ENCODE measurements at regions not wholly inside any gene's neighbourhood (a gene's known extent, or its start where the extent isn't known, plus 50 kb on each side); places are given as distances from the start of the nearest gene placed in this dataset.

GRCh38 chr6:19424853-19425252 is 412.3 kb upstream of the ID4 start:
- DNase-seq, result no peak

DNA sequence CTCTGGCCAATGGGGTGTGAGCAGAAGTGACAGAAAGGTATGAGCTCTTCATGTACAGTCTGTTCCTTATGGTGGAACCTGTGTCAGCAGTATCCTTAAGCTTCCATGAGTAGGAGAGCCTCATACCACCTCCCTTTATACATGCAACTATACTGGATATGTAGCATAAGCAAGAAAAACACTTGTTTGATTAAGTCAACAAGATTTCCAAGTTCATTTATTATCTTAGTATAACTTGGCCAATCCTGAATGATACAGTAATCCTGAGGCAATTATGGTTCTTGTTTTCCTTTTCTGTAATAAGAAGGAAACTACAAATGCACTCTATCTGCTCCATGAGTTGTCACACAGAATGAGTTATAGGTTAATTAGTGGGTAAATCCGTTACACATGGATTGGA is 409.6 kb upstream of the ID4 start:
- no peak for DNase-seq

GRCh38 chr6:19432966-19433498 is 404.1 kb upstream of the ID4 start:
- DNase-seq, result no peak

- DNase-seq, result no peak
Measured at GRCh38 chr6:19434065-19434464, 403.1 kb upstream of the ID4 start.

DNA sequence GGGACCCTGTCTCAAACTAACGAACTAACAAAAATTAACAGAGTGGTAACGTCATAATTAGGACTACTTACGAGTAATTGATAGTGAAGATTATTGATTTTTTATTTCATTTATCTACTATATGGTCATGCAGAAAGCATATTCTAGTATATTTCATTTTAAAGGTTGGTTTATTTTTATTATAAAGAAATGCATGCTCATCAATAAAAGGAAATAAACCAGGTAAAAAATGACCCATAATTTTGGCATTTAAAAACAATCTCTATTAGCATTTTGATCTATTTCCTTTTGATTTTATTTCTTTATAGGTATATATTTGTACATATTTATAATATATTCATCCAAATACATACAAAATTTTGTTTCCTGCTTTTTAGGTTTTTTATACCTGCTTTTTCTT is 401.4 kb upstream of the ID4 start:
- DNase-seq, result no peak

DNA sequence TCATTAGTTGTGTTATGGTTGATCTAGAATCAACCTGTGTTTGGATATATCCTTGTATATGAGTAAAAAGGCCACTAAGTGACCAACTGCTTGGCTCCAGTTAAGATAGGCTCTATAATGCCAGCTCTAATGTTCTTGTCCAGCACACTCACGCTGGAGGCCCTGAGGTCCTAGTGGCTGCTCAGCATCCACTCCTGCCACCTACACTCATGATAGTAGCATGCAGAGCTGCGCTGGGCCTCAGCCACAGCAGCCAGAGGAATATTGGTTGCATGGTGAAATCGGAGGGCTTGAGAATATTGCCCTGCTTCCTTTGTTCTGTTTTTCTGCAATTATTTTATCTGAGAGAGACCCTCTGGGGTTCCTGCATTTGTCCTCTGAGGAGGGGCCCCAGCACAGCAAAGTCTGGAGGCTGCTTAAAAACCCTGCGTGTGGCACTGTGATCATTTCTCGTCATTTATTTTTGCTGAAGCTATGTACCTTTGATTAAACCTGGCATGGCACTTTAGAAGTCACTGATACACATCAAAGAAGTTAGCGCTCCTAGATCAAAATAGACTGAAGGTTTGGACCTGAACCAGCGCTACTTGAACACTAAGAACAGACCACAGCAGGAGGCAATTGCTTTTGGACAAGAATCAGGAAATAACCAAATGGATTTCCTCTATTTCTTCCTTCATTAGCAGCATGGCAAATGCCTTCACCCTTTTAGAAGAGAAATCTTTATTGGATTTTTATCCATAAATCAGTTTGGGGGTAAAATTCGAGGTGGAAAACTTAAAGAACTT is 398.4 kb upstream of the ID4 start:
- DNase-seq, result no peak

DNA sequence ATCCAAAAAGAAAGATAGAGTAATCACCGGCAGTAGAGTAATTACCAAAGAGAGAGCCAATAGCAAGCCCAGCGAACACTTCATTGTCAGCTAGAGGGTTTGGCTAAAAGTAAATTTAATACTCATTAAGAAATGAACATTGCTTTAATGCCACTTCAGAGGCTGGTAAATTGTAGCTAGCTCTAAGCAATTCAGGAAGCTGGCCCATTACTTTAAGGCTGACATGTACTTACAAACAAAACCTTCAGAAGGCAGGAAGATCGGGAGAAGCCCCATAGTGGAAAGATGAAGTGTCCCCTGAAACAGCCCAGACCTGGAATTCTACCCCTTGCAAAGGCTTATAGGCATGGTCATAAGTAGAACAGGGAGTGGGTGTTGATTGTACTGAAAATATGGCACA is 396.6 kb upstream of the ID4 start:
- no peak for DNase-seq

DNA sequence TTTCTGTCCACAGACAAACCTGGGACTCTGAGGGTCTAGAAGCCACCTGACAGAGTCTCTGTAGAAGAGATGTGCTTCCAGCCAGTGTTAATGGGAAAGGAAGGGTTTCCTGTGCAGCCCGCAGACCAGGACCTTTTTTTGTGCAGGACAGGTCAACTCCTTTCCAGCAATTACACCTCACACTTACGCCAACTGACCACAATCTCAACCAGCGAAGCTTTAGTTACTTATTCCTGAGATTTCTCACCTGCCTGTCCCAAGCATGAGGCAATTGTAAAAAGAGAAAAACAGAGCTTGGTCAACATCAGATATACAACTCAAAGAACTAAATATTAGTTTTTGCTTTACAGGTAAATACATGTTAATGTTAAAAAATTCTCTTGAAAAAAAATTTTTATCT is 393.8 kb upstream of the ID4 start:
- DNase-seq, result no peak

- no peak for DNase-seq
Measured at GRCh38 chr6:19444041-19444440, 393.1 kb upstream of the ID4 start.

- DNase-seq, result no peak
Measured at GRCh38 chr6:19444481-19444880, 392.7 kb upstream of the ID4 start.

GRCh38 chr6:19446570-19446969 is 390.6 kb upstream of the ID4 start:
- no peak for DNase-seq

- no peak for DNase-seq
Measured at GRCh38 chr6:19450651-19451050, 386.5 kb upstream of the ID4 start.

DNA sequence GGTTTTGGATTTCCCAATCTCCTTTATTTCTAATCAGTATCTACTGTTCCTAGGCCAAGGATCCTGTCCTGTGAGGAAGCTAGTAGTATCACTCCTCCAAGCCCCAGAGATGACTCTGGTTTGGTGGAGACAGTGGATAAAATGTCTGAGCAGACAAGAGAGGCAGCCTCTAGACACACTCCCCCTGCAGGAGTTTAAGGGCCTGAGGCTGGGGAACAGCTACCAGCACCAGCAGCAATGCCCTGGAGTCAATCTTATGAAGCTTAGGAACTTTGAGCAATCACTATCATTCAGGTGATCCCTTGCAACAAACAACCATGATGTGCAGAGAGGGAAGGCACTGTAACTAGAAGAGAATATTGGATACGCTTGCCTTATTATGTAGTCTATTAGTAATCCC is 384.7 kb upstream of the ID4 start:
- no peak for DNase-seq

GRCh38 chr6:19454001-19454720 is 383.0 kb upstream of the ID4 start:
- no peak for DNase-seq

GRCh38 chr6:19454721-19455392 is 382.3 kb upstream of the ID4 start:
- DNase-seq, result no peak

DNA sequence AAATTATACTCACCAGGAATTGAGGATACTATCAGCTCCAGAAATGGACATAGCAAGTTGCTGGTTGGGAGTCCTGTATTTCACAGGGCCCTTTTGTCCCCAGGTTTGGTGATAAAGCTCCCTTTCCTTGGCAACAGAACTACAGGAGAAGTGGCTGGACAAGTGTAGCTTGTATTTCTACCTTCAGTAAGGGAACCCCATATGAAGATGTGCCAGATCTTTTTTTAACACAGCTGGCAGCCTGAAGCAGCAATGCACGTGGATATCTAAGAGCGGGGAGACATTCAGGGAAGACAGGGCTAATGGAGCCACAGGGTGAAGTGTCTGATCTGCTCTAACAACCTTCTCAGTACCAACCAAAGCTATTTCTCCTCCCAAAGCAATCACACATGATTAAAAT is 373.9 kb upstream of the ID4 start:
- no peak for DNase-seq

DNA sequence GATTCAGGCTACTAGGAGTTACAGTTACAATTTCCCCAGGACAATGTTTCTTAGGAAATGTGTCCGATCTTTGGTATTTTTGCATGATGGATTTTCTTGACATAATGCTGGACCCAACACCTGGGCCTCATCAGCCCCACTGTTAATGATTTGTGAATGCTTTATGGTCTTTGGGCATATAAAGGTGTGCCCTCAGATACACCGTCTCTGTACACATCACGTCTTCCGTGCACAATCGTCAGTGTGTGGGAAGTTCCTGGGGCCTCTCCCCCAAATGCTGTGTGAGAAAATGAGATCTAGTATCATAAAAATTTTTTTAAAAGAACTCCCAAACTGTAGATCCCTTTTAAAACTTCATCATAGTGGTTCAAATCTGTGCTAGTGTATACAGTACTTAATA is 373.2 kb upstream of the ID4 start:
- DNase-seq, result no peak

DNA sequence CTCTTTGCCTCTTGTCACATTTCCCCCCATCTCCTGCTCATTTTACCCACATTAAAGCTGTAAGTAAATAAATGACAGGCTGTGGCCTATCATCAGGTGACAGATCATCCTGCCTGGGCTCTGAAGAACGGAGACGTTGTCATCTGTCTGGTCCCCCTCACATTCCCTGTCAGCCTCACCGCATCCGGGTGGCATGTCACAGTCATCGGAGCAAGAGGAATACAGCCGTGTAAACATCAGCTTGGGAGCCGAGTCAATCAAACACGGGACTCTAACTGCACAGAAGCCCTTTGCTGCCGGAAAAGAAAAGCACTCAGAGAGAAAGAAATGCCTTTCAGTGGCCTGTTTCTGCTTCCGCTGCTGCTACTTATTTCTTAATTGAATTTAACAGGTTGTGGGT is 371.9 kb upstream of the ID4 start:
- DNase-seq, result no peak

GRCh38 chr6:19465760-19466159 is 371.4 kb upstream of the ID4 start:
- no peak for DNase-seq

DNA sequence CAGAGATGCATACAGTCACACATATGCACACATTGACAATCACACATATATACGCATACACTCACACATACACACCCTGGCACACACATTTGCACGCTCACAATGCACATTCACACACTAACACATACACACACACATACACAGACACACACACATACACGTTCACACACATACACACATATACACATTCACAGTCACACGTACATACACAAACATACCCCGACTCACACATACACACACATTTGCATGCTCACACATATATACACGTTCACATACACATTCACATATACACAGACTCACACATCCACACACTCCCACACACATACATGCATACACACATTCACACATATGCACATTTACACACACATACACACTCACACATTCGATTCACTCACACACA is 366.8 kb upstream of the ID4 start:
- no peak for DNase-seq

DNA sequence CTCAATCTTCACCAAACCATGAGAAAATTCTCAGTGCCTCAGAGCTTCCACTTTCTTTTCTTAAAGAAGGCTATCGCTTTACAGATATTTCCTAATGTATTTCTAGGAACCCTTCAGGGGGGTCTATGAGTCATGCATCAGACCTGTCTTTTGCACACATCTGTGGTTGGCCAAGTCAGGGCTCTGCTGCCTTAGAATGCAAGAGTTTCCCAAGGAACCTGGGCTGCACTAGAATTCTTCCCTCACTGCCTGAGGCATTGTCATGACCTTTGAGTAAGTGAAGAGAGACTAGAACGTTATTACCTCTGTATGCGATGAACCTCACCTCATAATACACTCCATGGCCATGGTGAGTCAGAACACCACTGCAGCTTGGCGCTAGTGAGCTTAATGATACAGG is 365.0 kb upstream of the ID4 start:
- DNase-seq, result no peak

DNA sequence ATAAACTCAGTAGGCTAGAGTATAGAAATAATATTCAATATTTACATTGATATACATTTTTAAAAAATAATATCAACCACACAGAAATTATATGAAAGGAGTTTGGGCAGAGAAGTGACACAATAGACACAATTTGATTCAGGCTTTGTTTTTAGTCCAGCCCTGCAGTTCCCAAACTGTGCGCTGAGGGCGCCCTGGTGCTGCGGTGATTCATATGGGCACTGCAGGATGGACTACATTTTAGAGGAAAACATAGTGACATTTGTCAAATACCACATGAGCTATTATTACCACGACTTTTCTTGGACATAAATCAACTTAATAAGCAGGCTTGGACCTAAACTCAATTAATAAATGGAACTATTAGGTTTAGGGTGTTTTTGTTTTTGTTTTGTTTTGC is 364.3 kb upstream of the ID4 start:
- DNase-seq, result no peak

DNA sequence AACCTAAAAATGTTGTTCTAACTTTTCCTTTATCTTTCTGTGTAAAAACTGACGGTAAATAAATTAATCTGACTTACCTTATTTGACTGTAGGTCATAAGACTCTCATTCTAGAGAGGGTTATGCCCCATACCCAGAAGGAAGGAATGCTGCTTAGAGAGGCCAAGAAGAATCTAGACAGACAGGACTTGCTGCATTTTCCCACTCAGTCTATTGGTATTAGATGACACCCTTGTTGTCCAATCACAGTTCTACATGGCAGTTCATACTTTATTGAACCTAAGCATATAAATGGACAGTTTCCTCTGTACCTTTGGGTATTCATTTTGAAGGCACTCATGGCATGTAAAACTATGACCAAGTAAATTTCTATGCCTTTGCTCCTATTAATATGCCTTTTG is 359.6 kb upstream of the ID4 start:
- DNase-seq, result no peak

DNA sequence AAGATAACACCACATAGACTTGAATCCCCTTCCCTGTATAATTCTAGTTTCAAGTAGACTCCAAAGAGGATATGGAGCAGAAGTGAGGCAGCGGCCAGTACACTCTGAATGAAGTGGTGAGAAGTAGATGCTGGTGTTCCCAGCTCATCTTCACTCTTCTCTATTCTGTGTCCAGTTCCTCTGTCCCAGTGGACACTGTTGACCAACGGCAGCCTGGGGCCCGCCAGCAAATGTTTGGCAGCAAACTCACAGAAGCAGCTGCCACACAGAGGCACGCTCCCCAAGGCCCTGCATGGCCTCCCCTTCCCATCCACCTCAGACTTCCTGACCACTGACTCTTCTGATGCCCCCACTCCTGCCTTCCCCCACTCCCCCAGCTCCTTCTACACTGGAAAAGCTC is 358.9 kb upstream of the ID4 start:
- DNase-seq, result no peak
